ENCODE measurements at regions not wholly inside any gene's neighbourhood (a gene's known extent, or its start where the extent isn't known, plus 50 kb on each side); places are given as distances from the start of the nearest gene placed in this dataset.

- DNase-seq: no peak
- Histone ChIP-seq H3K9me3 (replicated peaks; ENCODE audit: insufficient read depth, low read length) (no peaks in the 10 kb centered on the region), H3K9ac (ENCODE audit: low read length) (no peak overlapping the region), H3K27me3 (replicated peaks; ENCODE audit: insufficient read depth, low read length) (no peaks in the 10 kb centered on the region), H3K9me2 (replicated peaks; ENCODE audit: insufficient read depth, low read length) (no peaks in the 10 kb centered on the region), H4K20me1 (ENCODE audit: insufficient read depth, low read length) (no peaks in the 10 kb centered on the region), H2AFZ (ENCODE audit: low read length) (no peak overlapping the region), H3K4me1 (ENCODE audit: low read length) (no peaks in the 10 kb centered on the region), H3K36me3 (replicated peaks; ENCODE audit: insufficient read depth, low read length) (no peaks in the 10 kb centered on the region), H3F3A (ENCODE audit: insufficient read depth, low read length) (no peaks in the 10 kb centered on the region), H3K4me2 (ENCODE audit: low read depth, low read length) (no peak overlapping the region), H3K4me3 (ENCODE audit: low read length) (no peak overlapping the region), H3K79me2 (ENCODE audit: low read length) (no peaks in the 10 kb centered on the region), H3K27ac (ENCODE audit: low read length) (no peak overlapping the region)
- TF ChIP-seq EZH2 (optimal IDR thresholded peaks at IDR 0.05; ENCODE audit: low read depth, low read length) (no peak), EZH2phosphoT487 (IDR thresholded peaks at IDR 0.05; ENCODE audit: low read length) (no peak), CTCF (IDR thresholded peaks at IDR 0.05; ENCODE audit: low read length) (no peak)
These were observed 174.0 kb downstream of the IRX2 start for GRCh38 chr5:2577312-2578036.

GRCh38 chr5:2576823-2577222 is 174.7 kb downstream of the IRX2 start:
- Histone ChIP-seq H3K4me1 (ENCODE audit: low read length) (no peaks in the 10 kb centered on the region), H3K4me3 (ENCODE audit: low read length) (no peak overlapping the region), H3K36me3 (replicated peaks; ENCODE audit: insufficient read depth, low read length) (no peaks in the 10 kb centered on the region), H3K9ac (ENCODE audit: low read length) (no peak overlapping the region), H3F3A (ENCODE audit: insufficient read depth, low read length) (no peaks in the 10 kb centered on the region), H3K27ac (ENCODE audit: low read length) (no peak overlapping the region), H3K79me2 (ENCODE audit: low read length) (no peaks in the 10 kb centered on the region), H2AFZ (ENCODE audit: low read length) (no peak overlapping the region), H3K27me3 (replicated peaks; ENCODE audit: insufficient read depth, low read length) (no peaks in the 10 kb centered on the region), H4K20me1 (ENCODE audit: insufficient read depth, low read length) (no peaks in the 10 kb centered on the region), H3K4me2 (ENCODE audit: low read depth, low read length) (no peak overlapping the region), H3K9me2 (replicated peaks; ENCODE audit: insufficient read depth, low read length) (no peaks in the 10 kb centered on the region), H3K9me3 (replicated peaks; ENCODE audit: insufficient read depth, low read length) (no peaks in the 10 kb centered on the region)
- TF ChIP-seq CTCF (IDR thresholded peaks at IDR 0.05; ENCODE audit: low read length) (no peak), EZH2 (optimal IDR thresholded peaks at IDR 0.05; ENCODE audit: low read depth, low read length) (no peak), EZH2phosphoT487 (IDR thresholded peaks at IDR 0.05; ENCODE audit: low read length) (no peak)
- DNase-seq: no peak

GRCh38 chr5:2575871-2576270 is 175.6 kb downstream of the IRX2 start:
- H3K4me3 ChIP-seq (ENCODE audit: low read length): no peak overlapping the region
- no peaks in the 10 kb centered on the region for H4K20me1 ChIP-seq (ENCODE audit: insufficient read depth, low read length)
- no peaks in the 10 kb centered on the region for H3K27me3 ChIP-seq (replicated peaks; ENCODE audit: insufficient read depth, low read length)
- H3K79me2 ChIP-seq (ENCODE audit: low read length): no peaks in the 10 kb centered on the region
- no peak for TF ChIP-seq CTCF (IDR thresholded peaks at IDR 0.05; ENCODE audit: low read length)
- no peak for TF ChIP-seq EZH2phosphoT487 (IDR thresholded peaks at IDR 0.05; ENCODE audit: low read length)
- TF ChIP-seq EZH2 (optimal IDR thresholded peaks at IDR 0.05; ENCODE audit: low read depth, low read length): no peak
- H3K9me3 ChIP-seq (replicated peaks; ENCODE audit: insufficient read depth, low read length): no peaks in the 10 kb centered on the region
- H3K9ac ChIP-seq (ENCODE audit: low read length): no peak overlapping the region
- no peaks in the 10 kb centered on the region for H3K36me3 ChIP-seq (replicated peaks; ENCODE audit: insufficient read depth, low read length)
- no peak for DNase-seq
- no peaks in the 10 kb centered on the region for H3K9me2 ChIP-seq (replicated peaks; ENCODE audit: insufficient read depth, low read length)
- no peaks in the 10 kb centered on the region for H3K4me1 ChIP-seq (ENCODE audit: low read length)
- H3K27ac ChIP-seq (ENCODE audit: low read length): no peak overlapping the region
- no peak overlapping the region for H2AFZ ChIP-seq (ENCODE audit: low read length)
- no peaks in the 10 kb centered on the region for H3F3A ChIP-seq (ENCODE audit: insufficient read depth, low read length)
- no peak overlapping the region for H3K4me2 ChIP-seq (ENCODE audit: low read depth, low read length)
